Activated naive CD8-positive, alpha-beta T cell treated with anti-CD3 and anti-CD28 coated beads, Interleukin-2, amount 50 U/mL, for 24 hours (primary cell): ENCODE measurements at regions not wholly inside any gene's neighbourhood (a gene's known extent, or its start where the extent isn't known, plus 50 kb on each side); places are given as distances from the start of the nearest gene placed in this dataset.

Experiments
- ATAC-seq: fragments of 150-1000 bp; cut with Tn5 transposase; one replicate; pipeline ENCODE4 v1.10.0; 2021
- DNase-seq: peaks from one replicate; pipeline ENCODE4 v3.0.0; 2021
- H3K27ac Mint-ChIP-seq: one replicate; pipeline ENCODE4 v1.8.0; 2021; ENCODE audit warnings: mild to moderate bottlenecking, mixed read lengths
- H3K27me3 Mint-ChIP-seq: one replicate; pipeline ENCODE4 v1.8.0; 2021; ENCODE audit warnings: mixed read lengths
- H3K36me3 Mint-ChIP-seq: one replicate; pipeline ENCODE4 v1.8.0; 2021; ENCODE audit warnings: low read depth, mixed read lengths
- H3K4me1 Mint-ChIP-seq: one replicate; pipeline ENCODE4 v1.8.0; 2021; ENCODE audit warnings: mixed read lengths
- H3K4me3 Mint-ChIP-seq: one replicate; pipeline ENCODE4 v1.8.0; 2021; ENCODE audit warnings: mild to moderate bottlenecking, moderate library complexity, mixed read lengths
- H3K9me3 Mint-ChIP-seq: one replicate; pipeline ENCODE4 v1.8.0; 2021; ENCODE audit warnings: mixed read lengths

DNA sequence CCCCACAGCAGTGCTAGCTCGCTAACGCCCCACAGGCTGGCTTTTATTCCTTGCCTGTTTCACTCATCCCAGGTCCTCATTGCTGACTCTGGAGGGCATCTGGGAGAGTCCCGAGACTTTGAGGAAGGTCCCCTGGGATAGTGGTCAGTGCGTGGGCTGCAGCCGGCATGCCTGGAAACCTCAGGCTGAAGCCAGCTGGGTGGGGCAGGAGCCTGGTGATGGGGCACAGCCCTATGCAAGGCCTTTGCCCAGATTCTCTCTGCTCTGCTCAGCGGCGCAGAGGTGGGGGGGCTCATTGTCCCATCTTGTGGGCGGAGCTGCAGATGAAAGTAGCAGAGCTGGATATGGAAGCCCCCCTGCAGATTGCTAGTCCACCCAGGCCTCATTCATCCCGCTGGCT, 55.7 kb upstream of the SMAD6 start:
- H3K27ac Mint-ChIP-seq, result no peak overlapping the region

DNA sequence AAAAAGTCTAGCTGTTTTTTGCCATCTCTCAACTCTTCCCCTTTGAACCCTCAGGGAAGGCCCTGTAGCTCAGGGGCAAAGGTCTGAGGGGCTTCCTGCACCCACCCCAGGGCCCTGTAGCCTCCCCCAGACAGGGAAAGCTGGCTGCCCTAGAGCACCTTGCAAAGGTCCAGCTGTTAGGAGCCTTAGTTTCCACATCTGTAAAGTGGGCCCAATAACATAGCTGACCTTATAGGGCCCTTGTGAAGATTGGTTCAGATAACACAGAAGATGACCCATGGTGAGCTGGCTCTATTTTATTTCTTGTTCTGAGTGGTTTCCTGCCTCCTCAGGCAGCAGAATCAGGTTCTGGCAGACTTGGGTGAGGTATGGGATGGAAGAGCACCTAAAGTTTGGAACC, 55.2 kb upstream of the SMAD6 start:
- no peak for ATAC-seq
- H3K27ac Mint-ChIP-seq, result no peak overlapping the region
- no peaks in the 10 kb centered on the region for H3K4me1 Mint-ChIP-seq
- no peaks in the 10 kb centered on the region for H3K36me3 Mint-ChIP-seq
- no peak for DNase-seq
- no peak overlapping the region for H3K4me3 Mint-ChIP-seq
- H3K9me3 Mint-ChIP-seq, result no peaks in the 10 kb centered on the region
- H3K27me3 Mint-ChIP-seq, result no peaks in the 10 kb centered on the region

More for the DNA sequence above, 55.7 kb upstream of the SMAD6 start:
- no peak for ATAC-seq
- Mint-ChIP-seq H3K4me3 (no peak overlapping the region), H3K36me3 (no peaks in the 10 kb centered on the region), H3K27me3 (no peaks in the 10 kb centered on the region), H3K9me3 (no peaks in the 10 kb centered on the region), H3K4me1 (no peaks in the 10 kb centered on the region)
- DNase-seq, result no peak

DNA sequence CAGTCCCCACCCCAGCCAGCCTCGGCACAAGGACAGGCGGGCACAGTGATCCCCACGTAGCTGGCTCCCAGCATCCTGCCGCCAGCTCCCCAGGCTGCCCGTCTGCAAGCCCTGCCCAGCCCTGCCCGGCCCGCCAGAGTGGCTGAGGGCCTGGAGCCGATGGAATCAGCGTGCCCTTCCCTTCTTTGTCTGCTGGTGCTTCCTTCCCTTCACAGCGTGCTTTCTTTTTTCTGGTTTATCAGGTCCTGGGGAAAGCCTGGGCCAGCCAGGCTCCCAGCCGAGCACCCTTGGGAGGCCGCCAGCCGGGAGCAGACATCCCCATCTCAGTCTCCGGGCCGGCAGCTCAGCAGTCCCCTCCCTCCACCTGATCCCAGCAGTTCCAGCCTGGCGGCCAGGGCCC, 54.7 kb upstream of the SMAD6 start:
- Mint-ChIP-seq H3K9me3 (no peaks in the 10 kb centered on the region), H3K36me3 (no peaks in the 10 kb centered on the region), H3K27me3 (no peaks in the 10 kb centered on the region), H3K4me3 (no peak overlapping the region), H3K4me1 (peaks cover under 1% of the 10 kb centered on the region), H3K27ac (no peak overlapping the region)
- ATAC-seq, result no peak
- no peak for DNase-seq

DNA sequence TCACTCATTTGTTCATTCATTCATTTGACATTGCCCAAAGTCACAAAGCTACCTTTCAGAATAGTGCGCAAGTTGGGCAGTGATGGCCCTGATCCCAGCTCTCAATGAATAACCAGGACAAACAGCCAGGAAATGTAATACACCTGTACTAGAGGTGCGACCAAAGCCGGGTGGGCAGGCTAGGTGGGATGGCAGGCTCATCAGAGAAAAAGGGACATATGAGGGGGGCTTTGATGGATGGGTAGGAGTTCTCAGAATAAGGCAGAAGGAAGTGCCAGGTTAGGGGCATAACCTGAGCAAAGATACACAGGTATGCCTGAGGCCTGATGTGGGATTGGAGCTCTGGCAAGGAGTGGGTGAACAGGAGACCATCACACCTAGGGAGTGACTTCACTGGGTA, 53.4 kb upstream of the SMAD6 start:
- Mint-ChIP-seq H3K4me3 (no peak overlapping the region), H3K36me3 (no peaks in the 10 kb centered on the region), H3K27me3 (no peaks in the 10 kb centered on the region), H3K27ac (no peak overlapping the region), H3K9me3 (no peaks in the 10 kb centered on the region), H3K4me1 (peaks cover 2% of the 10 kb centered on the region)
- no peak for DNase-seq
- ATAC-seq, result no peak

DNA sequence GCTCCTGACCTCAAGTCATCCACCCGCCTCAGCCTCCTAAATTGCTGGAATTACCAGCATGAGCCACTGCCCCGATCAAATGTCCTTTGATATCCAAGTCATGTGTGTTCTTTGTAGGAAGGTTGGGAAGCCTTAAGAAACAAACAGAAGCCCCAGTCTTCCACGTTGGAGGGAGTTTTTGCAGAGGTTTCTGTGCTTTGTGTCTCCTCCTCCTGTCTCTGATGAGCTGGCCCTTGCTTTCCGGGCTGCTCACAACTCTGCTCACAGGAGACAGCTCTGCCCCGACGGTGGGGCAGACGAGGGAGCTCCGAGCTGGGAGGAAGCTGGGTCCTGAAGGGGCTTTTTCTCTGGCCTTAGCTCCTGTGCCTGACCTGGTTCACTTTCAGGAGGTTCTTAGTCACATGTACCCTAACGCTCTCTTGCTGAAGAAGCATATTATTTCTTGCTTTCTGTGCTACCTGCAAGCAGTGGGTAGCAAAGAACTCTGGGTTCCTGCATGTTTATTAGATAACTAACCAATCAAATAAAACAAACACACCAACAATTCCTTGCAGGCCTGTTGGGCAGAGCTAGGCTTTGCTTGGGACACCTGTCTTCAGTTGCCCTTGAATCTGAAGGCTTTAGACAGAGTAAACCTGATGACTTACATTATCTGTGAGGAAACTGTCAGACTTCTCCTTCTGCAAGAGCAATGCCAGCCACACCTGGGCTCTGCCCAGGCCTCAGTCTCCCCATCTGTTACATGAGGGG, 52.6 kb upstream of the SMAD6 start:
- ATAC-seq, result no peak
- H3K27me3 Mint-ChIP-seq, result peaks cover 4% of the 10 kb centered on the region
- H3K36me3 Mint-ChIP-seq, result no peaks in the 10 kb centered on the region
- H3K4me1 Mint-ChIP-seq, result peaks cover 2% of the 10 kb centered on the region
- no peak for DNase-seq
- H3K9me3 Mint-ChIP-seq, result no peaks in the 10 kb centered on the region
- H3K4me3 Mint-ChIP-seq, result no peak overlapping the region
- H3K27ac Mint-ChIP-seq, result no peak overlapping the region

DNA sequence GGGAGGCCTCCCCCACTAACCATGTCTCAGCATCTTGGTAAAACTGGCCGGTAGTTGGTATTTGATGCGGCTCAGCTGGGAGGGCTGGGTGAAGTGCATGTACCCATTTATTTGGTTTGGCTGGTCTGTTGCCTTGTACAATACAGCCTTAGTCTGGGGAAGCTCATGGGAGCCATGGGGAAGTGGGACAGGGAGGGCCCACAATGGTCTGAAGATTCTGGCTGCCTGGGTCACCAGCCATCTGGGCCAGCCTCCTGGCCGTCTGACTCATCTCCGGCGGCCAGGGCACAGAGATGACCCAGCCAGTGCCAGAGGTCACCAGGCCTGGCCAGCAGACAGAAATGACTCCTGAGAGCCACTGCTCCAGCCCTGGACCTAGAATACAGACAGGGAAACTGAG, 51.6 kb upstream of the SMAD6 start:
- Mint-ChIP-seq H3K27ac (no peak overlapping the region), H3K4me3 (no peak overlapping the region)

DNA sequence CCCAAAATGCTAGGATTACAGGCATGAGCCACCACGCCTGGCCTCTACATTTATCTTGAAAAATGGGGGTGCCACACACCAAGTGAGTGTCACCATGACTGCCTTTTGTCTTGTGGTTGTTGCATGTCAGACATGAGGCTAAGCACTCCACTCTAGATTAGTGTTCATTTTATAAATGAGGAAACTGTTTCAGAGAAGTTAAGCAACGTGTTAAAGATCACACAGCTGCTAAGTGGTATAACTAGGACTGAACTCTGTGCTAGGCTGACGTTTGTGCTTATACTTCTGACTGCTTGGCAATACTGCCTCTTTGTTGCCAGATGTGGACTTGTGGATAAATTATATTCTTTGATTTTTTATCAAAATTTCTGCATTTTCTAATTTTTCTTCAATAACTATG, 50.8 kb upstream of the SMAD6 start:
- H3K36me3 Mint-ChIP-seq, result no peaks in the 10 kb centered on the region
- ATAC-seq (no peak), DNase-seq (no peak)
- peaks cover 12% of the 10 kb centered on the region for H3K27me3 Mint-ChIP-seq
- H3K9me3 Mint-ChIP-seq, result no peaks in the 10 kb centered on the region
- peaks cover 7% of the 10 kb centered on the region for H3K4me1 Mint-ChIP-seq
- H3K4me3 Mint-ChIP-seq, result no peak overlapping the region
- H3K27ac Mint-ChIP-seq, result no peak overlapping the region

More for the DNA sequence above, 51.6 kb upstream of the SMAD6 start:
- Mint-ChIP-seq H3K4me1 (peaks cover 5% of the 10 kb centered on the region), H3K9me3 (no peaks in the 10 kb centered on the region), H3K27me3 (peaks cover 6% of the 10 kb centered on the region), H3K36me3 (no peaks in the 10 kb centered on the region)
- no peak for DNase-seq
- no peak for ATAC-seq

DNA sequence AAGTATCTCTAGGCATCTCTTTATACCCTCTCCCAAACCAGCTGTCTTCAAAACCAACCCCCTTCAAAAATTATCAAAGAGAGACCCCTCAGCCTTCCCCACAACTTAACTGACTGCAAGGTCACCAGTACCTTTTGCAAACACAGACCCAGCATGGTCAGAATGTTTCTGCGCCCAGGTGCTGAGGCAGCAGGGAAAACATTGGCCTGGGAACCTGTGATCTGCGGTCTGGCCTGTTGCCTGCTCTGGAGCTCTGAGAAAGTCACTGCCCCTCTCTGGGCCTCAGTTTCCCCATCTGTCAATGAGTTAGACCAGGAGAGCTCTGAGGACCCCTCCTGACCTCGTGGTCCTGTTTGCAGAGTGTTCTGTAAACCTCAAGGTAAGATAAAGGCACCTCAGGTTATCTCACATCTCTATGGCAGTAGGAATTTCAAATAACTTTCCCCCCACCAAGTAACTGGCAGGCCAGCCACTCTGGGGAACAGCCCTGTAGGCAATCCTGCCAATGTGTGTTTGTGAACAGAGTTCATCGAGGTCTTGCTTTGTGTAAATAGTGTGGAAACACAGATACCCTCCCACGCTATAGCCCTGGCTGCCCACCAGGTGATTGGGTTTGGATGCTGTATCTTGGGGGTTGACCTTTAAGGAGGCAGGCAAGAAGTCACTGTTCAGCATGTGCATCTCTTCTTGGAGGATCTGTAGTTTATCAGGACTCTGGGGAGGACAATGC, 50.0 kb upstream of the SMAD6 start:
- Mint-ChIP-seq H3K4me1 (peaks cover 7% of the 10 kb centered on the region), H3K9me3 (no peaks in the 10 kb centered on the region), H3K27ac (no peak overlapping the region), H3K27me3 (peaks cover 14% of the 10 kb centered on the region), H3K4me3 (no peak overlapping the region), H3K36me3 (no peaks in the 10 kb centered on the region)
- ATAC-seq (no peak), DNase-seq (no peak)
